ENCODE measurements at regions not wholly inside any gene's neighbourhood (a gene's known extent, or its start where the extent isn't known, plus 50 kb on each side); places are given as distances from the start of the nearest gene placed in this dataset.
"Not testable (repeated sequence)": the region's sequence is repeated elsewhere in the genome, so short reads cannot be mapped to it uniquely, and the experiment has no call there.

- DNase-seq, result no peak
Measured at GRCh38 chr6:144782634-144783033, 497.5 kb downstream of the UTRN start.

- no peak for DNase-seq
Measured at GRCh38 chr6:144785056-144785455, 499.9 kb downstream of the UTRN start.

GRCh38 chr6:144786825-144787224 lies 501.7 kb downstream of the UTRN start:
- no peak for DNase-seq

- DNase-seq, result no peak
Measured at GRCh38 chr6:144793744-144794143, 508.6 kb downstream of the UTRN start.

- not testable (repeated sequence) for DNase-seq
Measured at GRCh38 chr6:144795022-144795421, 509.9 kb downstream of the UTRN start.

- DNase-seq, result no peak
Measured at GRCh38 chr6:144796070-144796469, 510.9 kb downstream of the UTRN start.

GRCh38 chr6:144797881-144798589 lies 512.9 kb downstream of the UTRN start:
- no peak for DNase-seq

- no peak for DNase-seq
Measured at GRCh38 chr6:144804246-144804790, 519.2 kb downstream of the UTRN start.

- DNase-seq, result no peak
Measured at GRCh38 chr6:144805049-144805448, 519.9 kb downstream of the UTRN start.

GRCh38 chr6:144806222-144806621 lies 521.1 kb downstream of the UTRN start:
- DNase-seq, result no peak

- no peak for DNase-seq
Measured at GRCh38 chr6:144809120-144809519, 524.0 kb downstream of the UTRN start.

- DNase-seq, result no peak
Measured at GRCh38 chr6:144809969-144810368, 524.8 kb downstream of the UTRN start.

GRCh38 chr6:144811140-144811539 lies 526.0 kb downstream of the UTRN start:
- no peak for DNase-seq

GRCh38 chr6:144816936-144817335 lies 531.8 kb downstream of the UTRN start:
- DNase-seq, result no peak

- DNase-seq, result no peak
Measured at GRCh38 chr6:144820270-144820669, 535.1 kb downstream of the UTRN start.

GRCh38 chr6:144823131-144823530 lies 538.0 kb downstream of the UTRN start:
- DNase-seq, result no peak

- DNase-seq, result no peak
Measured at GRCh38 chr6:144824018-144824417, 538.9 kb downstream of the UTRN start.

GRCh38 chr6:144834426-144835038 lies 549.4 kb downstream of the UTRN start:
- DNase-seq, result no peak

GRCh38 chr6:144835322-144835973 lies 550.3 kb downstream of the UTRN start:
- no peak for DNase-seq

GRCh38 chr6:144840619-144841018 lies 555.5 kb downstream of the UTRN start:
- DNase-seq, result no peak

GRCh38 chr6:144843701-144844100 lies 558.6 kb downstream of the UTRN start:
- no peak for DNase-seq

- DNase-seq, result no peak
Measured at GRCh38 chr6:144844596-144844995, 559.5 kb downstream of the UTRN start.

GRCh38 chr6:144845186-144845585 lies 560.1 kb downstream of the UTRN start:
- DNase-seq, result peak; percentile 7

- DNase-seq, result no peak
Measured at GRCh38 chr6:144847916-144848315, 562.8 kb downstream of the UTRN start.
